GM21390 (cell line): ENCODE measurements at regions not wholly inside any gene's neighbourhood (a gene's known extent, or its start where the extent isn't known, plus 50 kb on each side); places are given as distances from the start of the nearest gene placed in this dataset.
"Not testable (repeated sequence)": the region's sequence is repeated elsewhere in the genome, so short reads cannot be mapped to it uniquely, and the experiment has no call there.

Experiments used
- ATAC-seq: cut with Tn5 transposase; IDR thresholded peaks from one replicate; pipeline ENCODE4 v1.9.1; 2021; ENCODE audit not compliant: unreplicated experiment

- no peak for ATAC-seq
These were observed 105.3 kb upstream of the ZEB2 start for GRCh38 chr2:144625226-144625625.

- no peak for ATAC-seq
These were observed 104.5 kb upstream of the ZEB2 start for GRCh38 chr2:144624451-144624850.

GRCh38 chr2:144622373-144622772 is 102.5 kb upstream of the ZEB2 start:
- ATAC-seq, result not testable (repeated sequence)

- ATAC-seq, result no peak
These were observed 101.3 kb upstream of the ZEB2 start for GRCh38 chr2:144621266-144621665.

GRCh38 chr2:144619760-144620159 is 99.8 kb upstream of the ZEB2 start:
- ATAC-seq, result no peak

GRCh38 chr2:144617171-144617570 is 97.3 kb upstream of the ZEB2 start:
- ATAC-seq, result not testable (repeated sequence)

GRCh38 chr2:144615866-144616565 is 96.1 kb upstream of the ZEB2 start:
- no peak for ATAC-seq

- no peak for ATAC-seq
These were observed 88.1 kb upstream of the ZEB2 start for GRCh38 chr2:144607891-144608521.

- no peak for ATAC-seq
These were observed 87.2 kb upstream of the ZEB2 start for GRCh38 chr2:144607099-144607498.

- no peak for ATAC-seq
These were observed 86.7 kb upstream of the ZEB2 start for GRCh38 chr2:144606466-144607095.

GRCh38 chr2:144605231-144605840 is 85.4 kb upstream of the ZEB2 start:
- ATAC-seq, result no peak

- no peak for ATAC-seq
These were observed 83.4 kb upstream of the ZEB2 start for GRCh38 chr2:144603334-144603733.

GRCh38 chr2:144598906-144599305 is 79.0 kb upstream of the ZEB2 start:
- no peak for ATAC-seq

GRCh38 chr2:144597894-144598593 is 78.1 kb upstream of the ZEB2 start:
- no peak for ATAC-seq

GRCh38 chr2:144597388-144597787 is 77.5 kb upstream of the ZEB2 start:
- ATAC-seq, result no peak

GRCh38 chr2:144596073-144596871 is 76.4 kb upstream of the ZEB2 start:
- peak; percentile 80 for ATAC-seq

GRCh38 chr2:144595686-144596072 is 75.8 kb upstream of the ZEB2 start:
- ATAC-seq, result no peak

- no peak for ATAC-seq
These were observed 75.4 kb upstream of the ZEB2 start for GRCh38 chr2:144595279-144595678.

- ATAC-seq, result no peak
These were observed 73.9 kb upstream of the ZEB2 start for GRCh38 chr2:144593803-144594202.

GRCh38 chr2:144592500-144593256 is 72.8 kb upstream of the ZEB2 start:
- no peak for ATAC-seq
